Mesenchymal stem cell (in vitro differentiated cells and primary cell): ENCODE measurements at regions not wholly inside any gene's neighbourhood (a gene's known extent, or its start where the extent isn't known, plus 50 kb on each side); places are given as distances from the start of the nearest gene placed in this dataset.
A peak's percentile ranks its signal among the peaks of the same experiment; 100 is the strongest.

Experiments
- DNase-seq: peaks from one replicate; pipeline ENCODE4 v3.0.0-alpha.2; 2013
- H2AFZ ChIP-seq: one replicate; pipeline ENCODE4 v1.6.1; 2013; ENCODE audit warnings: low read depth, mild to moderate bottlenecking, control low read depth, inconsistent platforms, low read length, moderate library complexity
- H2AK5ac ChIP-seq: 2 replicates; pipeline ENCODE4 v1.6.1; 2013; ENCODE audit warnings: low read length, moderate library complexity, mild to moderate bottlenecking, inconsistent platforms; ENCODE audit not compliant: severe bottlenecking
- H2BK120ac ChIP-seq: one replicate; pipeline ENCODE4 v1.6.1; 2013; ENCODE audit warnings: low read depth, mild to moderate bottlenecking, inconsistent platforms, low read length, moderate library complexity
- H2BK12ac ChIP-seq, 2 experiments: one replicate each; pipeline ENCODE4 v1.6.1; 2013; ENCODE audit warnings: inconsistent platforms in 2 of 2, low read length in 2 of 2, mild to moderate bottlenecking in 2 of 2, moderate library complexity in 2 of 2, control low read depth in 1 of 2
- H2BK15ac ChIP-seq: one replicate; pipeline ENCODE4 v1.6.1; 2013; ENCODE audit warnings: mild to moderate bottlenecking, low read depth, inconsistent platforms; ENCODE audit not compliant: poor library complexity, severe bottlenecking
- H2BK5ac ChIP-seq: 2 replicates; pipeline ENCODE4 v1.6.1; 2013; ENCODE audit warnings: low read depth, mild to moderate bottlenecking, low read length, control low read depth, inconsistent platforms; ENCODE audit not compliant: poor library complexity, severe bottlenecking
- H3K14ac ChIP-seq, 2 experiments: one replicate each; pipeline ENCODE4 v1.6.1; 2013; ENCODE audit warnings: inconsistent platforms in 2 of 2, low read length in 2 of 2, control low read depth in 1 of 2, mild to moderate bottlenecking in 1 of 2, moderate library complexity in 1 of 2
- H3K18ac ChIP-seq, 2 experiments: one replicate each; pipeline ENCODE4 v1.6.1; 2013; ENCODE audit warnings: inconsistent platforms in 2 of 2, low read length in 2 of 2, control low read depth in 1 of 2, low read depth in 1 of 2, mild to moderate bottlenecking in 1 of 2
- H3K23ac ChIP-seq, 2 experiments: one replicate each; pipeline ENCODE4 v1.6.1; 2013; ENCODE audit warnings: inconsistent platforms in 2 of 2, low read length in 2 of 2, mild to moderate bottlenecking in 2 of 2, moderate library complexity in 2 of 2, control low read depth in 1 of 2
- H3K27ac ChIP-seq: 2 replicates; pipeline ENCODE4 v1.5.1; 2013; ENCODE audit warnings: mild to moderate bottlenecking, moderate library complexity, low read length, control low read depth, inconsistent platforms; ENCODE audit not compliant: poor library complexity, severe bottlenecking
- H3K27me3 ChIP-seq, 2 experiments: 2 replicates each; pipeline versions ENCODE4 v1.6.1 to v1.7.0; 2013; ENCODE audit warnings: low read length in 2 of 2, mild to moderate bottlenecking in 2 of 2, moderate library complexity in 2 of 2, control low read depth in 1 of 2, inconsistent platforms in 1 of 2; ENCODE audit not compliant: control insufficient read depth in 1 of 2, insufficient read depth in 1 of 2
- H3K36me3 ChIP-seq, 2 experiments: 2 replicates each; pipeline versions ENCODE4 v1.6.1 to v1.7.0; 2013; ENCODE audit warnings: low read length in 2 of 2, control low read depth in 1 of 2, inconsistent platforms in 1 of 2, low read depth in 1 of 2, mild to moderate bottlenecking in 1 of 2; ENCODE audit not compliant: insufficient read depth in 2 of 2, control insufficient read depth in 1 of 2
- H3K4ac ChIP-seq, 2 experiments: one replicate each; pipeline ENCODE4 v1.6.1; 2013; ENCODE audit warnings: inconsistent platforms in 2 of 2, low read length in 2 of 2, mild to moderate bottlenecking in 2 of 2, moderate library complexity in 2 of 2, control low read depth in 1 of 2, low read depth in 1 of 2
- H3K4me1 ChIP-seq: 2 replicates; pipeline ENCODE4 v1.6.1; 2013; ENCODE audit warnings: low read depth, low read length, control low read depth; ENCODE audit not compliant: control insufficient read depth, insufficient read depth
- H3K4me2 ChIP-seq: 2 replicates; pipeline ENCODE4 v1.6.1; 2013; ENCODE audit warnings: low read length, mild to moderate bottlenecking, inconsistent platforms; ENCODE audit not compliant: poor library complexity, severe bottlenecking
- H3K4me3 ChIP-seq, 2 experiments: 2 replicates each; pipeline versions ENCODE4 v1.5.1 to v1.7.0; 2013; ENCODE audit warnings: low read length in 2 of 2, mild to moderate bottlenecking in 2 of 2, control low read depth in 1 of 2, low read depth in 1 of 2; ENCODE audit not compliant: insufficient read depth in 1 of 2
- H3K79me1 ChIP-seq: replicated peaks from 2 replicates; pipeline ENCODE4 v1.6.1; 2013; ENCODE audit warnings: mild to moderate bottlenecking, control low read depth, low read length, inconsistent platforms; ENCODE audit not compliant: poor library complexity, severe bottlenecking
- H3K9ac ChIP-seq: 2 replicates; pipeline ENCODE4 v1.7.0; 2013; ENCODE audit warnings: mild to moderate bottlenecking, low read length, moderate library complexity
- H3K9me3 ChIP-seq: 2 replicates; pipeline ENCODE4 v1.7.0; 2013; ENCODE audit warnings: mild to moderate bottlenecking, low read length; ENCODE audit not compliant: control insufficient read depth
- H4K8ac ChIP-seq: one replicate; pipeline ENCODE4 v1.6.1; 2013; ENCODE audit warnings: inconsistent platforms, mild to moderate bottlenecking, low read length, moderate library complexity
- H4K91ac ChIP-seq: one replicate; pipeline ENCODE4 v1.6.1; 2013; ENCODE audit warnings: mild to moderate bottlenecking, low read length, inconsistent platforms
- WGBS: methylation state at CpG from one replicate; pipeline ENCODE4 v1.1.7; 2013; ENCODE audit warnings: mixed read lengths; 5-methylcytosine and 5-hydroxymethylcytosine counted together

DNA sequence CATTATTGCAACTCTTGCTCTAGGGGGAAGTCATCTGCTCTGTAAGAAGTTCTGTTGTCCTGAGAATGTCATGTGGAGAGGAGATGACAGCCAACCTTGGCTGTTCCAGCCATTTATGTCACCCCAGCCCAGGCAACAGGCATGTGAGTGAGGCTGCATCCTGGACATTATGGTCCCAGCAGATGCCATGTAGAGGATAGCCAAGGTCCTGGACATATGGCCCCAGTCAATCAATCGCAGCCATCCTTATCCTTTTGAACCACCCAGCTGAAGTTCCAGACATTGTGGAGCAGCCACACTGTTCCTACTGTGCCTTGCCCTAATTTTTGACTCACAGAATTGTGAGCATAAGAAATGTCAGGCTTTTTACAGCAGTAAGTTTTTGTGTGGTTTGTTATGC is 84.9 kb downstream of the AVPR1A start:
- Histone ChIP-seq H3K4ac (no peak overlapping the region), H3K4me3 (no peak overlapping the region), H3K9ac (no peak overlapping the region), H2BK12ac (no peak overlapping the region), H3K27me3 (peaks cover 0 to 14% of the 10 kb centered on the region in 2 experiments), H2BK120ac (no peak overlapping the region), H2BK5ac (no peak overlapping the region), H2BK15ac (no peak overlapping the region), H3K4me1 (peaks cover 1% of the 10 kb centered on the region), H2AFZ (no peak overlapping the region), H4K91ac (no peak overlapping the region), H3K23ac (no peak overlapping the region), H3K9me3 (no peaks in the 10 kb centered on the region), H3K27ac (no peak overlapping the region), H2AK5ac (no peak overlapping the region), H3K14ac (no peak overlapping the region), H4K8ac (no peak overlapping the region), H3K36me3 (no peaks in the 10 kb centered on the region), H3K18ac (no peak overlapping the region), H3K4me2 (no peak overlapping the region), H3K79me1 (no peaks in the 10 kb centered on the region)
- no peak for DNase-seq
- 89% methylated on average over 1 of the region's 1 CpG for WGBS

DNA sequence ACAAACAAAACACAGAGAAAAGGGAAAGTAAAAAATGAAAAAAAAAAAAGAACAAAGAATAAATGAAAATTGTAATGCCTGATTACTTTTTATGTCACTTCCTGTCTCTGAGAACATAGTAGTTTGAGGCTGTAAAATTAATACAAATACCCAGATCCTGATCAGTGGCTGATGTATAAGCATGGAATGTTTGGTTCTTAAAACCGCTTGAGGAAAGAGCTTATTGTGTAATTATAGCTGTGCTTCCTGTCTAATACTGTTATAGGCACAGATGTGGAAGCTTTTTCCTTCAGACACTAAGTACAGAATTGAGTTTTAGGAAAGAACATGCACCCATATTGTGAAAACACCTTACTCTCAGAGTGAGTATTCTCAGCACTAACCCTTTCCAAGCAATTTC is 86.9 kb downstream of the AVPR1A start:
- Histone ChIP-seq H3K14ac (no peak overlapping the region), H2AFZ (no peak overlapping the region), H3K9me3 (no peaks in the 10 kb centered on the region), H2BK5ac (no peak overlapping the region), H2BK120ac (no peak overlapping the region), H4K91ac (no peak overlapping the region), H3K4me2 (no peak overlapping the region), H3K9ac (no peak overlapping the region), H2AK5ac (no peak overlapping the region), H3K27me3 (peaks cover 0 to 14% of the 10 kb centered on the region in 2 experiments), H2BK12ac (no peak overlapping the region), H3K4ac (no peak overlapping the region), H3K36me3 (no peaks in the 10 kb centered on the region), H2BK15ac (no peak overlapping the region), H3K27ac (no peak overlapping the region), H3K4me1 (peaks cover 1% of the 10 kb centered on the region), H4K8ac (no peak overlapping the region), H3K18ac (no peak overlapping the region), H3K23ac (no peak overlapping the region), H3K4me3 (no peak overlapping the region), H3K79me1 (no peaks in the 10 kb centered on the region)
- 50% methylated on average over 1 of the region's 1 CpG for WGBS
- DNase-seq = peak; percentile 14

DNA sequence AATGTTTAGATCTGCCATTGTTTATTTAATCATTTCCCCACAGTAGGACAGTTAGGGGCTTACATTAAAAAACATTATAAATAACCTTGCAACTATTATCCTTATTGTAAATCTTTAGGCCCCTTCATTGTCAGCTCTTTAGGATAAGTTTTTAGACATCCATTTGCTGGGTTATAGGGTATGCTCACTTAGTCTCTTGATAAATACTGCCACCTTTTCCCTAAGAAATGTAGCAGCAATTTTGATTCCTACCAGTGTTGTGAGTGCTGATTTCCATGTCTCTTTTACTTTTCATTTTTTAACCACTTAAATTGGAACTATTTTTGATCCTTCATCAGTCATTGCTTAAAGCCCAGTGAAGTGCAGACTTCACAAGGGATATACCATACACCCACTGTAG is 94.4 kb downstream of the AVPR1A start:
- Histone ChIP-seq H3K36me3 (no peaks in the 10 kb centered on the region), H3K4me2 (no peak overlapping the region), H2BK120ac (no peak overlapping the region), H3K27ac (no peak overlapping the region), H2BK5ac (no peak overlapping the region), H3K9ac (no peak overlapping the region), H3K9me3 (no peaks in the 10 kb centered on the region), H3K27me3 (peaks cover 0 to 3% of the 10 kb centered on the region in 2 experiments), H3K23ac (no peak overlapping the region), H3K14ac (no peak overlapping the region), H3K4me3 (no peak overlapping the region), H3K18ac (no peak overlapping the region), H3K4me1 (no peaks in the 10 kb centered on the region), H4K8ac (no peak overlapping the region), H4K91ac (no peak overlapping the region), H2AK5ac (no peak overlapping the region), H2AFZ (no peak overlapping the region), H2BK12ac (no peak overlapping the region), H3K4ac (no peak overlapping the region), H2BK15ac (no peak overlapping the region), H3K79me1 (no peaks in the 10 kb centered on the region)
- no peak for DNase-seq

DNA sequence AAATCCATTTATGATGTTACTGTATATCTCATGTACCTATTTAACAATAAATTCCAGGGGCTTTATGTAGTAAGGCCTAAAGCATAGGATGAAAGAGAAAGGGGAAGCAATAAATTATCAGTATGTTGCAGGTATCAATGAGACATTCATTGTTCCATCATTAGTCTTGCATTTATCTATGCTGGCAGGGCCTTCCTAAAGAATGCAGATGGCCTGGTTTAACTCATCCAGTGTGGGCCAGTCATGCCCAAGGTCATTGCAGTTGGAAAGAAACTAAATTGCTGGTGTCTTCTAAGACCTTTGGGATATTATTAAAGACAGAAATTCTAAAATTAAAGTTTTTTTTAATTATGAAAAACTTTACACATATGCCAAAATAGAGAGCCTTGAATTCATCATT is 98.3 kb downstream of the AVPR1A start:
- no peak overlapping the region for H3K18ac ChIP-seq
- no peaks in the 10 kb centered on the region for H3K27me3 ChIP-seq
- DNase-seq = no peak
- no peaks in the 10 kb centered on the region for H3K79me1 ChIP-seq
- H4K91ac ChIP-seq = no peak overlapping the region
- H3K4me3 ChIP-seq = no peak overlapping the region
- H2BK12ac ChIP-seq = no peak overlapping the region
- H3K4me1 ChIP-seq = no peaks in the 10 kb centered on the region
- no peak overlapping the region for H2AK5ac ChIP-seq
- H2BK120ac ChIP-seq = no peak overlapping the region
- no peaks in the 10 kb centered on the region for H3K36me3 ChIP-seq
- no peaks in the 10 kb centered on the region for H3K9me3 ChIP-seq
- H3K9ac ChIP-seq = no peak overlapping the region
- H2BK15ac ChIP-seq = no peak overlapping the region
- H3K14ac ChIP-seq = no peak overlapping the region
- H3K4me2 ChIP-seq = no peak overlapping the region
- H2BK5ac ChIP-seq = no peak overlapping the region
- H2AFZ ChIP-seq = no peak overlapping the region
- H3K4ac ChIP-seq = no peak overlapping the region
- no peak overlapping the region for H4K8ac ChIP-seq
- H3K27ac ChIP-seq = no peak overlapping the region
- H3K23ac ChIP-seq = no peak overlapping the region
